ENCODE measurements at regions not wholly inside any gene's neighbourhood (a gene's known extent, or its start where the extent isn't known, plus 50 kb on each side); places are given as distances from the start of the nearest gene placed in this dataset.

DNA sequence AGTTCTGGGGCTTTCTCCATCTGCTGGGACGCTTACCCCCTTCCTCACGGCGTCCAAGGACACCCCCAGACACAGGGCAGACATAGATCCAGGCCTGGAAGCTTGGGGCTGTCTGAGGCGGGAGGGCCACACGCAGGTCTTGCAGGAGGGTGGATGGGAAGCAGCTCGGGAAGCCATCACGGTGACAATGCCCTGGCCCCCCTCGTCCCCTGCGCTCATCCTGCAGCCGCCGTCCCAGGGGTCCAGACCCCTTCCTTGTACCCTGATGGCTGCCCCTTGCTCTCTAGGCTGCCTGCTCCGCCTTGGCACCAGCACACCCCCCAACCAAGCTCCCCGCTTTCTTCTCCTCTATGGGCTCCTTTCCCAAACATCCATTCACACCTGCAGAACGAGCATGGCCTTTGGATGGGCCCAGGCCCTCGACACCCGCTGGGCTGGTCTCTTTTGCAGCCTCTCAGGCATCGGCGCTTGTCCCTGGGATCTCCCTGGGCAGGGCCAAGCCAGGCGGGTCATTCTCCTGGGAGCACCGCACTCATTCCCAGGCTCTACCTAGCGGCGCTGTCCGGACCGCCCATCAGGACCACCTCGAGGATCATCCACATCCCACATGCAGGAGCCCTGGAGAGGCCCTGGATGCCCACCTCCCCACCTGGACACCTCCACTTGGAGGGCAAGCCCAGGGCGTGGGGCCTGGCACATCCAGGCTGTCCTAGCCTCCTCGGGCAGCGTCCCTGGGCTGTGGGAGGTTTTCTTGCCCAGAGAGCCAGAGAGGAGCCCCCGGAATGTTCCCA lies 274.9 kb downstream of the NDUFA10 start:
- FAIRE-seq (no peak), DNase-seq (ENCODE audit: low read depth, low spot score) (no peak)
- dilution Hi-C loops (cut with MboI; ENCODE audit: extremely low pct_ligation_motif_present, low sequenced_read_pairs), result no loop called here
- no peak overlapping the region for H3K4me3 ChIP-seq (ENCODE audit: control insufficient read depth in 2 of 3, extremely low read depth in 1 of 3, insufficient read depth in 2 of 3, low read depth in 1 of 3, low read length in 3 of 3)
- no peak overlapping the region for H3K4me2 ChIP-seq (ENCODE audit: control insufficient read depth, extremely low read depth, insufficient read depth, low read depth, low read length)
- no peaks in the 10 kb centered on the region for H3K36me3 ChIP-seq (ENCODE audit: control insufficient read depth in 2 of 2, extremely low read depth in 1 of 2, insufficient read depth in 2 of 2, low read length in 2 of 2)
- H3K27ac ChIP-seq (ENCODE audit: control insufficient read depth, insufficient read depth, low read length), result no peak overlapping the region
- H3K4me1 ChIP-seq (ENCODE audit: control insufficient read depth, extremely low read depth, insufficient read depth, low read length), result no peaks in the 10 kb centered on the region
- no peaks in the 10 kb centered on the region for H3K79me2 ChIP-seq (ENCODE audit: control insufficient read depth, insufficient read depth, low read length)
- peaks cover 5% of the 10 kb centered on the region for H3K27me3 ChIP-seq (ENCODE audit: control insufficient read depth, extremely low read depth, insufficient read depth, low read length)
- H3K9me1 ChIP-seq (ENCODE audit: control insufficient read depth, extremely low read depth, insufficient read depth, low read length), result no peaks in the 10 kb centered on the region
- no peaks in the 10 kb centered on the region for H3K9me3 ChIP-seq (ENCODE audit: control insufficient read depth, low read depth, low read length)
- H3K9ac ChIP-seq (ENCODE audit: control insufficient read depth, extremely low read depth, insufficient read depth, low read length), result no peak overlapping the region
- no peak for TF ChIP-seq EZH2 (IDR thresholded peaks at IDR 0.05; ENCODE audit: low read length)
- TF ChIP-seq, protein P1, sequence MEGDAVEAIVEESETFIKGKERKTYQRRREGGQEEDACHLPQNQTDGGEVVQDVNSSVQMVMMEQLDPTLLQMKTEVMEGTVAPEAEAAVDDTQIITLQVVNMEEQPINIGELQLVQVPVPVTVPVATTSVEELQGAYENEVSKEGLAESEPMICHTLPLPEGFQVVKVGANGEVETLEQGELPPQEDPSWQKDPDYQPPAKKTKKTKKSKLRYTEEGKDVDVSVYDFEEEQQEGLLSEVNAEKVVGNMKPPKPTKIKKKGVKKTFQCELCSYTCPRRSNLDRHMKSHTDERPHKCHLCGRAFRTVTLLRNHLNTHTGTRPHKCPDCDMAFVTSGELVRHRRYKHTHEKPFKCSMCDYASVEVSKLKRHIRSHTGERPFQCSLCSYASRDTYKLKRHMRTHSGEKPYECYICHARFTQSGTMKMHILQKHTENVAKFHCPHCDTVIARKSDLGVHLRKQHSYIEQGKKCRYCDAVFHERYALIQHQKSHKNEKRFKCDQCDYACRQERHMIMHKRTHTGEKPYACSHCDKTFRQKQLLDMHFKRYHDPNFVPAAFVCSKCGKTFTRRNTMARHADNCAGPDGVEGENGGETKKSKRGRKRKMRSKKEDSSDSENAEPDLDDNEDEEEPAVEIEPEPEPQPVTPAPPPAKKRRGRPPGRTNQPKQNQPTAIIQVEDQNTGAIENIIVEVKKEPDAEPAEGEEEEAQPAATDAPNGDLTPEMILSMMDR (optimal IDR thresholded peaks at IDR 0.05 in 1 of 3, IDR thresholded peaks at IDR 0.05 in 1 of 3, conservative IDR thresholded peaks at IDR 0.05 in 1 of 3; ENCODE audit: extremely low read depth in 1 of 3, insufficient read depth in 2 of 3, low read length in 3 of 3), result no peak
- H2AFZ ChIP-seq (ENCODE audit: control insufficient read depth, low read length), result no peak overlapping the region
- no peaks in the 10 kb centered on the region for H4K20me1 ChIP-seq (ENCODE audit: control insufficient read depth, extremely low read depth, insufficient read depth, low read length)

- H3K4me2 ChIP-seq (ENCODE audit: control insufficient read depth, extremely low read depth, insufficient read depth, low read depth, low read length), result no peak overlapping the region
- no peak overlapping the region for H3K9ac ChIP-seq (ENCODE audit: control insufficient read depth, extremely low read depth, insufficient read depth, low read length)
- no peaks in the 10 kb centered on the region for H3K79me2 ChIP-seq (ENCODE audit: control insufficient read depth, insufficient read depth, low read length)
- no peaks in the 10 kb centered on the region for H4K20me1 ChIP-seq (ENCODE audit: control insufficient read depth, extremely low read depth, insufficient read depth, low read length)
- no peak for FAIRE-seq
- no peak overlapping the region for H3K4me3 ChIP-seq (ENCODE audit: control insufficient read depth in 2 of 3, extremely low read depth in 1 of 3, insufficient read depth in 2 of 3, low read depth in 1 of 3, low read length in 3 of 3)
- H3K27ac ChIP-seq (ENCODE audit: control insufficient read depth, insufficient read depth, low read length), result no peak overlapping the region
- no peaks in the 10 kb centered on the region for H3K36me3 ChIP-seq (ENCODE audit: control insufficient read depth in 2 of 2, extremely low read depth in 1 of 2, insufficient read depth in 2 of 2, low read length in 2 of 2)
- dilution Hi-C loops (cut with MboI; ENCODE audit: extremely low pct_ligation_motif_present, low sequenced_read_pairs), result no loop called here
- H3K27me3 ChIP-seq (ENCODE audit: control insufficient read depth, extremely low read depth, insufficient read depth, low read length), result peaks cover 5% of the 10 kb centered on the region
- no peaks in the 10 kb centered on the region for H3K9me3 ChIP-seq (ENCODE audit: control insufficient read depth, low read depth, low read length)
- no peak overlapping the region for H2AFZ ChIP-seq (ENCODE audit: control insufficient read depth, low read length)
- H3K9me1 ChIP-seq (ENCODE audit: control insufficient read depth, extremely low read depth, insufficient read depth, low read length), result no peaks in the 10 kb centered on the region
- DNase-seq (ENCODE audit: low read depth, low spot score), result no peak
- no peak for TF ChIP-seq EZH2 (IDR thresholded peaks at IDR 0.05; ENCODE audit: low read length)
- TF ChIP-seq, protein P1 (optimal IDR thresholded peaks at IDR 0.05 in 1 of 3, IDR thresholded peaks at IDR 0.05 in 1 of 3, conservative IDR thresholded peaks at IDR 0.05 in 1 of 3; ENCODE audit: extremely low read depth in 1 of 3, insufficient read depth in 2 of 3, low read length in 3 of 3), result no peak
- no peaks in the 10 kb centered on the region for H3K4me1 ChIP-seq (ENCODE audit: control insufficient read depth, extremely low read depth, insufficient read depth, low read length)
Measured at GRCh38 chr2:239749272-239749873, 275.8 kb downstream of the NDUFA10 start.

Data from keratinocyte (primary cell).